Suprapubic skin (tissue), 3 donors: ENCODE measurements at regions not wholly inside any gene's neighbourhood (a gene's known extent, or its start where the extent isn't known, plus 50 kb on each side); places are given as distances from the start of the nearest gene placed in this dataset.

Experiments used
- CTCF ChIP-seq, 2 donors: fragments of 200-600 bp in 1 of 2; fragments of 450-650 bp in 1 of 2; sonication (generic) in 1 of 2; IDR thresholded peaks; one replicate each; pipeline ENCODE4 v1.5.1; 2016 to 2019; ENCODE audit warnings: antibody characterized with exemption in 2 of 2, mild to moderate bottlenecking in 1 of 2, moderate library complexity in 1 of 2
- POLR2A ChIP-seq, 2 donors: fragments of 450-650 bp; IDR thresholded peaks; one replicate each; pipeline ENCODE4 v1.6.1; 2017; ENCODE audit warnings: antibody characterized with exemption in 2 of 2, mild to moderate bottlenecking in 2 of 2, moderate library complexity in 2 of 2

GRCh38 chr2:36052819-36053218 is 302.8 kb upstream of the CRIM1 start:
- TF ChIP-seq POLR2A (IDR thresholded peaks at IDR 0.05) = no peak
- TF ChIP-seq CTCF (IDR thresholded peaks at IDR 0.05) = no peak
